IMR-90 (cell line): ENCODE measurements at regions not wholly inside any gene's neighbourhood (a gene's known extent, or its start where the extent isn't known, plus 50 kb on each side); places are given as distances from the start of the nearest gene placed in this dataset.

Experiments
- ATAC-seq: fragments of 200-7000 bp; cut with Tn5 transposase; 2 replicates; pipeline ENCODE4 v1.9.1; 2020; ENCODE audit warnings: low read depth, mild to moderate bottlenecking, moderate library complexity
- BruUV-seq: library from RNA; stranded (reverse); fragments of 400-500 nt; replicated peaks from 2 replicates; lab custom pipeline; 2021; lab: Mats Ljungman, UMichigan
- CTCF ChIA-PET: fragments of 300-600 bp; formaldehyde crosslinking; extraction: SDS; loops from one replicate; lab custom pipeline; 2021; ENCODE audit warnings: antibody characterized with exemption; lab: Yijun Ruan, JAX
- POLR2A ChIA-PET: fragments of 300-600 bp; sonication (Branson Sonifier 250); formaldehyde crosslinking; loops from one replicate; lab custom pipeline; 2022; ENCODE audit warnings: antibody characterized with exemption; ENCODE audit not compliant: unreplicated experiment; lab: Charles Lee
- DNase-seq: peaks from one replicate; pipeline ENCODE4 v3.0.0; 2013
- H2AFZ ChIP-seq: replicated peaks from 2 replicates; pipeline ENCODE3; 2013; ENCODE audit warnings: low read length, mild to moderate bottlenecking; ENCODE audit not compliant: poor library complexity
- H2AK5ac ChIP-seq: 2 replicates; pipeline ENCODE4 v1.6.1; 2013; ENCODE audit warnings: low read depth, low read length, inconsistent platforms
- H2AK9ac ChIP-seq: replicated peaks from 2 replicates; pipeline ENCODE3; 2013; ENCODE audit warnings: mild to moderate bottlenecking, low read depth, low read length, moderate library complexity; ENCODE audit not compliant: poor library complexity
- H2BK120ac ChIP-seq: 2 replicates; pipeline ENCODE4 v1.6.1; 2013; ENCODE audit warnings: low read depth, low read length, inconsistent platforms
- H2BK15ac ChIP-seq: 3 replicates; pipeline ENCODE4 v1.6.1; 2013; ENCODE audit warnings: low read depth, low read length, inconsistent platforms
- H2BK20ac ChIP-seq: 2 replicates; pipeline ENCODE4 v1.6.1; 2013; ENCODE audit warnings: low read depth, mild to moderate bottlenecking, inconsistent platforms, low read length, moderate library complexity
- H2BK5ac ChIP-seq: 2 replicates; pipeline ENCODE4 v1.6.1; 2013; ENCODE audit warnings: mild to moderate bottlenecking, low read depth, low read length, inconsistent platforms; ENCODE audit not compliant: poor library complexity, severe bottlenecking
- H3K14ac ChIP-seq: replicated peaks from 2 replicates; pipeline ENCODE4 v1.6.1; 2013; ENCODE audit warnings: low read depth, low read length, inconsistent platforms
- H3K18ac ChIP-seq: 2 replicates; pipeline ENCODE4 v1.6.1; 2013; ENCODE audit warnings: low read depth, low read length, control low read depth
- H3K23ac ChIP-seq: 2 replicates; pipeline ENCODE4 v1.6.1; 2013; ENCODE audit warnings: low read depth, low read length, inconsistent platforms
- H3K27ac ChIP-seq: 2 replicates; pipeline ENCODE4 v1.5.1; 2013; ENCODE audit warnings: mild to moderate bottlenecking, control low read depth, low read length; ENCODE audit not compliant: insufficient read depth
- H3K27me3 ChIP-seq: 2 replicates; pipeline ENCODE4 v1.6.1; 2013; ENCODE audit warnings: low read length; ENCODE audit not compliant: control insufficient read depth, insufficient read depth
- H3K36me3 ChIP-seq: 2 replicates; pipeline ENCODE4 v1.6.1; 2013; ENCODE audit warnings: low read length, mixed read lengths; ENCODE audit not compliant: control insufficient read depth, insufficient read depth
- H3K4ac ChIP-seq: 2 replicates; pipeline ENCODE4 v1.6.1; 2013; ENCODE audit warnings: low read depth, low read length, inconsistent platforms
- H3K4me1 ChIP-seq: 2 replicates; pipeline ENCODE4 v1.6.1; 2013; ENCODE audit warnings: low read length, mixed read lengths; ENCODE audit not compliant: control insufficient read depth, insufficient read depth
- H3K4me2 ChIP-seq: 2 replicates; pipeline ENCODE4 v1.6.1; 2013; ENCODE audit warnings: low read depth, mild to moderate bottlenecking, control low read depth, low read length, moderate library complexity
- H3K4me3 ChIP-seq: 2 replicates; pipeline ENCODE4 v1.5.1; 2013; ENCODE audit warnings: low read depth, mild to moderate bottlenecking, control low read depth, low read length, moderate library complexity; ENCODE audit not compliant: insufficient read depth
- H3K56ac ChIP-seq: 2 replicates; pipeline ENCODE4 v1.6.1; 2013; ENCODE audit warnings: low read length, inconsistent platforms; ENCODE audit not compliant: insufficient read depth; ENCODE audit errors: extremely low read depth
- H3K79me1 ChIP-seq, 2 experiments: 2 replicates each; pipeline ENCODE4 v1.6.1; 2013; ENCODE audit warnings: low read length in 2 of 2, inconsistent platforms in 1 of 2, low read depth in 1 of 2
- H3K9ac ChIP-seq: 2 replicates; pipeline ENCODE4 v1.6.1; 2013; ENCODE audit warnings: low read depth, low read length, control low read depth
- H3K9me1 ChIP-seq: 2 replicates; pipeline ENCODE4 v1.6.1; 2013; ENCODE audit warnings: low read length, inconsistent platforms; ENCODE audit not compliant: insufficient read depth
- H3K9me3 ChIP-seq: 2 replicates; pipeline ENCODE4 v1.6.1; 2013; ENCODE audit warnings: low read length; ENCODE audit not compliant: control insufficient read depth, insufficient read depth
- H4K20me1 ChIP-seq: 2 replicates; pipeline ENCODE4 v1.6.1; 2013; ENCODE audit warnings: low read length, inconsistent platforms; ENCODE audit not compliant: insufficient read depth
- H4K5ac ChIP-seq: 2 replicates; pipeline ENCODE4 v1.6.1; 2013; ENCODE audit warnings: mild to moderate bottlenecking, low read depth, low read length, control low read depth
- H4K8ac ChIP-seq, 2 experiments: 2 replicates each; pipeline ENCODE4 v1.6.1; 2013; ENCODE audit warnings: low read depth in 2 of 2, low read length in 2 of 2, control low read depth in 1 of 2, inconsistent platforms in 1 of 2
- H4K91ac ChIP-seq: 2 replicates; pipeline ENCODE4 v1.6.1; 2013; ENCODE audit warnings: low read depth, low read length, inconsistent platforms; ENCODE audit not compliant: insufficient read depth
- CEBPB ChIP-seq: IDR thresholded peaks from 2 replicates; pipeline ENCODE4 v1.6.1; 2012; ENCODE audit warnings: low read depth, low read length, improper control_type of control experiment
- MAZ ChIP-seq: IDR thresholded peaks from 2 replicates; pipeline ENCODE4 v1.6.1; 2012; ENCODE audit warnings: low read depth, mild to moderate bottlenecking, low read length, improper control_type of control experiment, moderate library complexity, borderline replicate concordance
- RAD21 ChIP-seq: IDR thresholded peaks from 2 replicates; pipeline ENCODE4 v1.6.1; 2012; ENCODE audit warnings: low read length, improper control_type of control experiment
- SMC3 ChIP-seq: fragments of 150-350 bp; IDR thresholded peaks from 2 replicates; pipeline ENCODE4 v1.6.1; 2016; ENCODE audit warnings: low read depth, mild to moderate bottlenecking, antibody characterized with exemption, low read length, moderate library complexity
- USF2 ChIP-seq: fragments of 150-350 bp; IDR thresholded peaks from 2 replicates; pipeline ENCODE4 v1.6.1; 2017; ENCODE audit warnings: mild to moderate bottlenecking, antibody characterized with exemption, low read length, low read depth
- WGBS, 2 experiments: methylation state at CpG; one replicate each; pipeline versions ENCODE4 v1.1.5 to v1.1.7; 2013; ENCODE audit warnings: missing lambda C conversion rate in 2 of 2; ENCODE audit not compliant: insufficient read length in 1 of 2; ENCODE audit errors: extremely low coverage in 2 of 2; 5-methylcytosine and 5-hydroxymethylcytosine counted together
- dilution Hi-C: fragments of 300-500 bp; cut with HindIII; formaldehyde crosslinking; loops from one replicate; pipeline ENCODE4 v1.14.3; 2018; ENCODE audit warnings: low sequenced_read_pairs; ENCODE audit not compliant: unreplicated experiment
- in situ Hi-C: fragments of 300-500 bp; cut with MboI; formaldehyde crosslinking; loops from 3 replicates; pipeline ENCODE4 v1.14.3; 2019; ENCODE audit warnings: low sequenced_read_pairs, inconsistent platforms, mixed read lengths
- intact Hi-C: fragments of 100-400 bp; cut with micrococcal nuclease; formaldehyde crosslinking; loops from 2 replicates; pipeline ENCODE4 v1.10.0; 2022
- TF ChIP-seq, protein P1 (sequence below): conservative IDR thresholded peaks from 2 replicates; pipeline ENCODE4 v1.5.1; 2012; ENCODE audit warnings: mild to moderate bottlenecking, low read depth, low read length, improper control_type of control experiment

GRCh38 chr5:68067976-68068603 lies 147.5 kb upstream of the PIK3R1 start:
- no peak overlapping the region for H3K4me2 ChIP-seq

More at GRCh38 chr5:68067976-68068603, 147.5 kb upstream of the PIK3R1 start:
- no peak overlapping the region for H4K5ac ChIP-seq
- H2BK5ac ChIP-seq = no peak overlapping the region
- no peak overlapping the region for H3K56ac ChIP-seq
- no peak overlapping the region for H2BK15ac ChIP-seq
- H2BK120ac ChIP-seq = no peak overlapping the region
- POLR2A ChIA-PET = no interaction called here
- no peaks in the 10 kb centered on the region for H3K27me3 ChIP-seq
- no peak overlapping the region for H3K23ac ChIP-seq
- in situ Hi-C loops (no loop called here), dilution Hi-C loops (no loop called here), intact Hi-C loops (no loop called here)
- H3K27ac ChIP-seq = no peak overlapping the region
- no TSS peak for BruUV-seq
- H3K9me1 ChIP-seq = no peaks in the 10 kb centered on the region
- H3K36me3 ChIP-seq = no peaks in the 10 kb centered on the region
- H3K14ac ChIP-seq = no peak overlapping the region
- no peak overlapping the region for H2BK20ac ChIP-seq
- TF ChIP-seq SMC3 (no peak), USF2 (no peak), MAZ (no peak), RAD21 (no peak), CEBPB (no peak)
- TF ChIP-seq, protein P1, sequence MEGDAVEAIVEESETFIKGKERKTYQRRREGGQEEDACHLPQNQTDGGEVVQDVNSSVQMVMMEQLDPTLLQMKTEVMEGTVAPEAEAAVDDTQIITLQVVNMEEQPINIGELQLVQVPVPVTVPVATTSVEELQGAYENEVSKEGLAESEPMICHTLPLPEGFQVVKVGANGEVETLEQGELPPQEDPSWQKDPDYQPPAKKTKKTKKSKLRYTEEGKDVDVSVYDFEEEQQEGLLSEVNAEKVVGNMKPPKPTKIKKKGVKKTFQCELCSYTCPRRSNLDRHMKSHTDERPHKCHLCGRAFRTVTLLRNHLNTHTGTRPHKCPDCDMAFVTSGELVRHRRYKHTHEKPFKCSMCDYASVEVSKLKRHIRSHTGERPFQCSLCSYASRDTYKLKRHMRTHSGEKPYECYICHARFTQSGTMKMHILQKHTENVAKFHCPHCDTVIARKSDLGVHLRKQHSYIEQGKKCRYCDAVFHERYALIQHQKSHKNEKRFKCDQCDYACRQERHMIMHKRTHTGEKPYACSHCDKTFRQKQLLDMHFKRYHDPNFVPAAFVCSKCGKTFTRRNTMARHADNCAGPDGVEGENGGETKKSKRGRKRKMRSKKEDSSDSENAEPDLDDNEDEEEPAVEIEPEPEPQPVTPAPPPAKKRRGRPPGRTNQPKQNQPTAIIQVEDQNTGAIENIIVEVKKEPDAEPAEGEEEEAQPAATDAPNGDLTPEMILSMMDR = no peak
- no CpG with 5 or more reads among the region's 5 CpGs for WGBS, 2 experiments
- H4K91ac ChIP-seq = no peak overlapping the region
- H3K18ac ChIP-seq = no peak overlapping the region
- no peaks in the 10 kb centered on the region for H4K20me1 ChIP-seq
- H3K9me3 ChIP-seq = no peaks in the 10 kb centered on the region
- H3K4me3 ChIP-seq = no peak overlapping the region
- H2AFZ ChIP-seq = no peak overlapping the region
- H3K79me1 ChIP-seq = no peaks in the 10 kb centered on the region
- CTCF ChIA-PET = no interaction called here
- H3K9ac ChIP-seq = no peak overlapping the region
- DNase-seq (peak; percentile 17), ATAC-seq (no peak)
- no peak overlapping the region for H2AK9ac ChIP-seq
- no peak overlapping the region for H4K8ac ChIP-seq
- H2AK5ac ChIP-seq = no peak overlapping the region
- H3K4me1 ChIP-seq = no peaks in the 10 kb centered on the region
- H3K4ac ChIP-seq = no peak overlapping the region
